Endothelial cell of umbilical vein (primary cell): ENCODE measurements at regions not wholly inside any gene's neighbourhood (a gene's known extent, or its start where the extent isn't known, plus 50 kb on each side); places are given as distances from the start of the nearest gene placed in this dataset.

Experiments used
- BruUV-seq: library from RNA; stranded (reverse); fragments of 400-500 nt; replicated peaks from 2 replicates; lab custom pipeline; 2021; lab: Mats Ljungman, UMichigan
- CTCF ChIA-PET: fragments of 300-600, 350-600 bp; sonication (Branson Sonifier 250); formaldehyde crosslinking; loops from one replicate; lab custom pipeline; 2021; ENCODE audit warnings: antibody characterized with exemption, inconsistent platforms; lab: Charles Lee
- POLR2A ChIA-PET: fragments of 300-600, 350-600 bp; sonication (Branson Sonifier 250); formaldehyde crosslinking; loops from one replicate; lab custom pipeline; 2021; ENCODE audit warnings: antibody characterized with exemption, inconsistent platforms; lab: Charles Lee
- DNase-seq: peaks from one replicate; pipeline ENCODE4 v3.0.0-alpha.2; 2011; ENCODE audit warnings: low read depth, low spot score
- FAIRE-seq: peaks from 2 replicates; lab custom pipeline; 2011; peaks lifted over from hg19 to GRCh38; lab: Jason Lieb, UNC
- H2AFZ ChIP-seq: 2 replicates; pipeline ENCODE4 v1.6.0; 2012; ENCODE audit warnings: low read depth, low read length, control low read depth, inconsistent platforms
- H3K27ac ChIP-seq: 2 replicates; pipeline ENCODE4 v1.5.1; 2011; ENCODE audit warnings: low read depth, mild to moderate bottlenecking, control low read depth, low read length, moderate library complexity; ENCODE audit not compliant: insufficient read depth
- H3K27me3 ChIP-seq, 2 experiments: 2 replicates each; pipeline versions ENCODE4 v1.6.0 to v1.6.1; 2011; ENCODE audit warnings: low read length in 2 of 2, mixed read lengths in 1 of 2; ENCODE audit not compliant: control insufficient read depth in 2 of 2, insufficient read depth in 2 of 2
- H3K36me3 ChIP-seq, 2 experiments: 2 replicates in 1 of 2; 3 replicates in 1 of 2; pipeline ENCODE4 v1.5.1; 2011; ENCODE audit warnings: low read length in 2 of 2, mild to moderate bottlenecking in 1 of 2, moderate library complexity in 1 of 2; ENCODE audit not compliant: control insufficient read depth in 2 of 2, insufficient read depth in 2 of 2; ENCODE audit errors: extremely low read depth in 1 of 2
- H3K4me1 ChIP-seq: 3 replicates; pipeline ENCODE4 v1.5.1; 2011; ENCODE audit warnings: mild to moderate bottlenecking, low read length; ENCODE audit not compliant: control insufficient read depth, insufficient read depth; ENCODE audit errors: extremely low read depth
- H3K4me2 ChIP-seq: 2 replicates; pipeline ENCODE4 v1.6.1; 2011; ENCODE audit warnings: low read length, control low read depth, mixed read lengths; ENCODE audit not compliant: insufficient read depth
- H3K4me3 ChIP-seq, 3 experiments: fragments of 200-600 bp in 1 of 3; sonication (generic), shearing (Covaris generic) in 1 of 3; replicated peaks in 1 of 3; 2 replicates each; pipeline ENCODE4 v1.5.1; 2011 to 2016; ENCODE audit warnings: control low read depth in 3 of 3, low read length in 3 of 3, mild to moderate bottlenecking in 2 of 3, inconsistent platforms in 1 of 3, low read depth in 1 of 3, moderate library complexity in 1 of 3; ENCODE audit not compliant: insufficient read depth in 1 of 3
- H3K79me2 ChIP-seq: 2 replicates; pipeline ENCODE4 v1.6.0; 2012; ENCODE audit warnings: low read length, inconsistent platforms; ENCODE audit not compliant: control insufficient read depth, insufficient read depth
- H3K9ac ChIP-seq: replicated peaks from 2 replicates; pipeline ENCODE3; 2011; ENCODE audit warnings: low read length, control low read depth; ENCODE audit not compliant: insufficient read depth; ENCODE audit errors: extremely low read depth
- H3K9me1 ChIP-seq: replicated peaks from 3 replicates; pipeline ENCODE4 v1.6.0; 2011; ENCODE audit warnings: mild to moderate bottlenecking, low read length; ENCODE audit not compliant: control insufficient read depth, insufficient read depth; ENCODE audit errors: extremely low read depth
- H3K9me3 ChIP-seq: replicated peaks from 2 replicates; pipeline ENCODE4 v1.5.1; 2012; ENCODE audit warnings: low read length, inconsistent platforms; ENCODE audit not compliant: control insufficient read depth, insufficient read depth
- H4K20me1 ChIP-seq: replicated peaks from 2 replicates; pipeline ENCODE3; 2011; ENCODE audit warnings: mild to moderate bottlenecking, low read length; ENCODE audit not compliant: control insufficient read depth, insufficient read depth; ENCODE audit errors: extremely low read depth
- EZH2 ChIP-seq: IDR thresholded peaks from 2 replicates; pipeline ENCODE4 v1.6.1; 2012; ENCODE audit warnings: borderline replicate concordance, low read depth, mild to moderate bottlenecking, moderate library complexity, low read length, inconsistent platforms; ENCODE audit not compliant: severe bottlenecking
- FOS ChIP-seq: IDR thresholded peaks from 2 replicates; pipeline ENCODE4 v1.6.1; 2011; ENCODE audit warnings: mild to moderate bottlenecking, low read length, moderate library complexity, borderline replicate concordance; ENCODE audit not compliant: insufficient read depth
- GATA2 ChIP-seq: IDR thresholded peaks from 2 replicates; pipeline ENCODE4 v1.7.0; 2011; ENCODE audit warnings: low read depth, mild to moderate bottlenecking, moderate library complexity, mixed read lengths, low read length; ENCODE audit not compliant: insufficient read length, insufficient read depth
- JUN ChIP-seq: IDR thresholded peaks from 2 replicates; pipeline ENCODE4 v1.6.1; 2011; ENCODE audit warnings: borderline replicate concordance, low read depth; ENCODE audit not compliant: insufficient read length, insufficient read depth
- MYC ChIP-seq: IDR thresholded peaks from one replicate; pipeline ENCODE4 v1.6.1; 2011; ENCODE audit warnings: mild to moderate bottlenecking, low read depth, low read length
- POLR2A ChIP-seq: IDR thresholded peaks from 2 replicates; pipeline ENCODE4 v1.6.1; 2012; ENCODE audit warnings: low read depth, mild to moderate bottlenecking, control low read depth, low read length
- POLR2AphosphoS5 ChIP-seq: IDR thresholded peaks from 2 replicates; pipeline ENCODE4 v1.6.1; 2012; ENCODE audit warnings: low read depth, mild to moderate bottlenecking, control low read depth, low read length, moderate library complexity; ENCODE audit not compliant: insufficient read depth
- dilution Hi-C: fragments of 300-500 bp; cut with MboI; formaldehyde crosslinking; loops from one replicate; pipeline ENCODE4 v1.15.0; 2019; ENCODE audit warnings: low sequenced_read_pairs; ENCODE audit not compliant: extremely low pct_ligation_motif_present
- intact Hi-C: fragments of 100-400 bp; cut with micrococcal nuclease; formaldehyde crosslinking; loops from one replicate; pipeline ENCODE4 v1.10.0; 2022
- TF ChIP-seq, protein P1 (sequence below), 2 donors: IDR thresholded peaks; 1 replicate in 1 of 2; 2 replicates in 1 of 2; pipeline ENCODE4 v1.5.1; 2011; ENCODE audit warnings: low read length in 2 of 2, mild to moderate bottlenecking in 2 of 2, moderate library complexity in 2 of 2, control low read depth in 1 of 2, inconsistent platforms in 1 of 2, low read depth in 1 of 2; ENCODE audit not compliant: insufficient read depth in 1 of 2; ENCODE audit errors: extremely low read depth in 1 of 2
- TF ChIP-seq, protein P2 (sequence below): IDR thresholded peaks from 2 replicates; pipeline ENCODE4 v1.6.1; 2011; ENCODE audit not compliant: insufficient read depth, insufficient read length

DNA sequence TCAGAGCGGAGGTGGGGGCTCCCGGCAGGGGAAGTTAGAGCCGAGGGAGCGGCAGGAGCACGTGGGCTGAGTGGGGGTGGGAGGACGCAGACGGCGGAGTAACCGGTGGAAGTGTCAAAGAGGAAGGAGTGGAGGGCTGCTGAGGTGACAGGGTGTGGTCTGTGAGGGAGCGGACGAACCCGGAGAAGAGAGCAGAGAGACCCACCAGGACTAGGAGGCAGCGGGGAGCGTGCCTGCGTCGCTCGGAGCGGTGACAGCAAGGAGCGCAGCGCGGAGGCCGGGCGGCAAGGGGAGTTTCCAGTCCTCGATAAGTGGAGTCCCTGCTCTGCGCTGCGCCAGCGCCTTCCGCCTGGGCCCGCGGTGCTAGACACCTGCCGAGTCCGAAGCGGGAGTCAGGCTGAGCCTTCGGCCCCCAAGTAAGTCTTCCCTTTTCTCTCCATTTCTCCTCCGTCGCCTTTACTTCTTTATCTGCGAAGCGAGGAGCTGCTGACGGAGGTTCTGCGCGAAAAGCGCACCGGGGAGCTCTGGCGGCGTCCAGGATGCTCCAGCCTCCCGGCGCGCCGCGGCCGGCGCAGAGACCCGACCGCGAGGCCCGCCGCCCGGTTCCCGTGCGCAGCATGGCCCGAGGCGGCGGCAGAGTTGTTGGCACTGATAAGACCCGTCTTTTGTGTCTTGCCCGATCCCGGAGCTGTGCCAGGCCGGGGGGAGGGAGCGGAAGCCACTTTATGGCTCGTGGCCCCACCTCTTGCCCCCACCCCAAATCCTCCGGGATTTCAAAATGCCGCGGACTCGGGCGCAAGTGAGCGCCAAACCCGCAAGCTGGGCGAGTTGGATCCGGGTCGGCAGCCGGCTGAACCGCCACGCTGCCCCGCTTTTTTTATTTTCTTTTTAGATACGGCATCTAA, 533.0 kb upstream of the SEMA6D start:
- dilution Hi-C loops = no loop called here
- DNase-seq = peak; percentile 62
- H3K9me3 ChIP-seq = no peaks in the 10 kb centered on the region
- TSS peak; percentile 30 for BruUV-seq
- no peak for FAIRE-seq
- peaks cover 15% of the 10 kb centered on the region for H3K79me2 ChIP-seq
- CTCF ChIA-PET = interaction anchor here (1.0 to 6.5 kb wide), 6 partner anchors 11 to 1479 kb away, joined by 3 to 54 read pairs (median 4); no protein-coding TSS in a partner anchor
- H3K27ac ChIP-seq = peak overlapping the region; percentile 70
- H3K9ac ChIP-seq = peak overlapping the region; percentile 64
- peak overlapping the region; percentile 90 for H3K4me2 ChIP-seq
- H2AFZ ChIP-seq = peak overlapping the region; percentile 99
- intact Hi-C loops = loop anchor here (1.0 to 2.0 kb wide), 3 partner anchors 871 to 1479 kb away; no protein-coding TSS in a partner anchor
- H3K27me3 ChIP-seq = no peaks in the 10 kb centered on the region
- H3K4me1 ChIP-seq = peaks cover 24% of the 10 kb centered on the region
- no peaks in the 10 kb centered on the region for H4K20me1 ChIP-seq
- TF ChIP-seq FOS (no peak), POLR2AphosphoS5 (no peak), JUN (no peak), GATA2 (no peak), EZH2 (no peak), POLR2A (no peak), MYC (no peak)
- TF ChIP-seq, protein P1, sequence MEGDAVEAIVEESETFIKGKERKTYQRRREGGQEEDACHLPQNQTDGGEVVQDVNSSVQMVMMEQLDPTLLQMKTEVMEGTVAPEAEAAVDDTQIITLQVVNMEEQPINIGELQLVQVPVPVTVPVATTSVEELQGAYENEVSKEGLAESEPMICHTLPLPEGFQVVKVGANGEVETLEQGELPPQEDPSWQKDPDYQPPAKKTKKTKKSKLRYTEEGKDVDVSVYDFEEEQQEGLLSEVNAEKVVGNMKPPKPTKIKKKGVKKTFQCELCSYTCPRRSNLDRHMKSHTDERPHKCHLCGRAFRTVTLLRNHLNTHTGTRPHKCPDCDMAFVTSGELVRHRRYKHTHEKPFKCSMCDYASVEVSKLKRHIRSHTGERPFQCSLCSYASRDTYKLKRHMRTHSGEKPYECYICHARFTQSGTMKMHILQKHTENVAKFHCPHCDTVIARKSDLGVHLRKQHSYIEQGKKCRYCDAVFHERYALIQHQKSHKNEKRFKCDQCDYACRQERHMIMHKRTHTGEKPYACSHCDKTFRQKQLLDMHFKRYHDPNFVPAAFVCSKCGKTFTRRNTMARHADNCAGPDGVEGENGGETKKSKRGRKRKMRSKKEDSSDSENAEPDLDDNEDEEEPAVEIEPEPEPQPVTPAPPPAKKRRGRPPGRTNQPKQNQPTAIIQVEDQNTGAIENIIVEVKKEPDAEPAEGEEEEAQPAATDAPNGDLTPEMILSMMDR (IDR thresholded peaks at IDR 0.05; ENCODE audit: extremely low read depth in 1 of 2, insufficient read depth in 1 of 2, low read depth in 1 of 2, low read length in 2 of 2) = no peak
- TF ChIP-seq, protein P2, sequence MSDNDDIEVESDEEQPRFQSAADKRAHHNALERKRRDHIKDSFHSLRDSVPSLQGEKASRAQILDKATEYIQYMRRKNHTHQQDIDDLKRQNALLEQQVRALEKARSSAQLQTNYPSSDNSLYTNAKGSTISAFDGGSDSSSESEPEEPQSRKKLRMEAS = no peak
- POLR2A ChIA-PET = no interaction called here
- H3K9me1 ChIP-seq = no peaks in the 10 kb centered on the region
- H3K4me3 ChIP-seq = peak overlapping the region; percentile 57 to 76 (median 72)
- H3K36me3 ChIP-seq = no peaks in the 10 kb centered on the region
